HG03066 (cell line): ENCODE measurements at regions not wholly inside any gene's neighbourhood (a gene's known extent, or its start where the extent isn't known, plus 50 kb on each side); places are given as distances from the start of the nearest gene placed in this dataset.
A peak's percentile ranks its signal among the peaks of the same experiment; 100 is the strongest.
"Not testable (repeated sequence)": the region's sequence is repeated elsewhere in the genome, so short reads cannot be mapped to it uniquely, and the experiment has no call there.

ENCODE experiments used
- ATAC-seq: cut with Tn5 transposase; IDR thresholded peaks from one replicate; pipeline ENCODE4 v1.9.1; 2021; ENCODE audit warnings: low read depth; ENCODE audit not compliant: unreplicated experiment

DNA sequence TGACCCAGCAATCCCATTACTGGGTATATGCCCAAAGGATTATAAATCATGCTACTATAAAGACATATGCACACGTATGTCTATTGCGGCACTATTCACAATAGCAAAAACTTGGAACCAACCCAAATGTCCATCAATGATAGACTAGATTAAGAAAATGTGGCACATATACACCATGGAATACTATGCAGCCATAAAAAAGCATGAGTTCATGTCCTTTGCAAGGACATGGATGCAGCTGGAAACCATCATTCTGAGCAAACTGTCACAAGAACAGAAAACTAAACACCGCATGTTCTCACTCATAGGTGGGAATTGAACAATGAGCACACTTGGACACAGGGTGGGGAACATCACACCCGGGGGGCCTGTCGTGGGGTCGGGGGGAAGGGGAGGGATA lies 80.1 kb upstream of the TMEM170B start:
- ATAC-seq: not testable (repeated sequence)

DNA sequence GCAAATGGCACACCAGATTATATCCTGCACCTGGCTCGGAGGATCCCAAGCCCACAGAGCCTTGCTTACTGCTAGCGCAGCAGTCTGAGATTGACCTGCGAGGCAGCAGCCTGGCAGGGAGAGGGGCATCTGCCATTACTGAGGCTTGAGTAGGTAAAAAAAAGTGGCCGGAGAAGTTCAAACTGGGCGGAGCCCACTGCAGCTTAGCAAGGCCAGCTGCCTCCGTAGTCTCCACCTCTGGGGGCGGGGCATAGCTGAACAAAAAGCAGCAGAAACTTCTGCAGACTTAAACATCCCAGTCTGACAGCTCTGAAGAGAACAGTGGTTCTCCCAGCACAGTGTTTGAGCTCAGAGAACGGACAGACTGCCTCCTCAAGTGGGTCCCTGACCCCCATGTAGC lies 85.4 kb upstream of the TMEM170B start:
- not testable (repeated sequence) for ATAC-seq

DNA sequence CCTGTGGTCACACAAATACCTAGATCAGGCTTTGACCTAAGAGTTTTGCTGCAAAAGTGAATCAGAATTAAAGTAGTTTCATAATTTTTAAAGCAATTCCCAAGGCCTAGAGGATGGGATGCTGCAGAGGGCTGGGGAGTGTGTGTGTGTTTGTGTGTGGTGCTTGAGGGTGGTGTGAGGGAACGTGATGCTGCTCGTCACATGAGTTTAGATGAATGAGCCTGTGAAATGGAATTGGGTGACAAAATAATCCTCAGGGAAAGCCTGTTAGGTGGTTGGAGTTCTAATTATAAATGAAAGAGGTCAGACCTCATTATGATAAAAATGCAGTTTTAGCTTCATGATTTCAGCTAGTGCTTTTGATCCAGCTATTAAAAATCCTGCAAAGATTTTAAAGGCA lies 87.5 kb upstream of the TMEM170B start:
- ATAC-seq: no peak

DNA sequence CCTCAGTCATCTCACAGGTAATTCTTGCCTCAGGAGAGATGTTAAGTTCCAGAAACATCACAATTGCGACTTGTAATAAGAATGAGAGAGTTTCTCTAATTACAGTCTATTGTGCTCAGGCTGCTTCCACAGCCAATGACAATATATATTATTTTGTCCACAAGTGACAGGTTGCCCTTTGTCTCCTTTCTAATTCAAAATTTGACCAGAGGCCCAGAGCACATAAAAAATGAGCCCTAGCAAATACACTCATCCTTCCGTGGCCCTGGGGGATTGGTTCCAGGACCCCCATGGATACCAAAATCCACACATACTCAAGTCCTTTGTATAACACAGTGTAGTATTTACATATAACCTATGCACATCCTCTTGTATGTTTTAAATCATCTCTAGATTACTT lies 88.1 kb upstream of the TMEM170B start:
- no peak for ATAC-seq

- no peak for ATAC-seq
These were observed 89.5 kb upstream of the TMEM170B start for GRCh38 chr6:11448038-11448437.

DNA sequence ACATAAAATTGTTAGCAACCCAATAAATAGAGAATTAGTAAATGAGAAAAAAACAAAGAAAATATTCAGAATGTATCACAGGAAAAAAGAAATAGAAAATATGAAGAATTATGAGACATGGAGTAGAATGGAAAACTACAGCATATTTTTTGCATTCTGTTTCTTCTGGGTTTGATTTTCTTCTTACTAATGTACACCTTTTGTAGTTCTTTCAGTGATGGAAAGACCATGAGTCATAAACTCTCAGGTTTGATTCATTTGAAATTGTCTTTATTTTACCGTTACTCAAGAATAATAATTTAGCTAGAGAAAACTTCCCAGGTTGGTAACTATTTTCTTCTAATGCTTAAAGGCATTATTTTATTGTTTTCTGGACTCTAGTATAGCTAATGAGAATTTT lies 90.3 kb upstream of the TMEM170B start:
- ATAC-seq: no peak

DNA sequence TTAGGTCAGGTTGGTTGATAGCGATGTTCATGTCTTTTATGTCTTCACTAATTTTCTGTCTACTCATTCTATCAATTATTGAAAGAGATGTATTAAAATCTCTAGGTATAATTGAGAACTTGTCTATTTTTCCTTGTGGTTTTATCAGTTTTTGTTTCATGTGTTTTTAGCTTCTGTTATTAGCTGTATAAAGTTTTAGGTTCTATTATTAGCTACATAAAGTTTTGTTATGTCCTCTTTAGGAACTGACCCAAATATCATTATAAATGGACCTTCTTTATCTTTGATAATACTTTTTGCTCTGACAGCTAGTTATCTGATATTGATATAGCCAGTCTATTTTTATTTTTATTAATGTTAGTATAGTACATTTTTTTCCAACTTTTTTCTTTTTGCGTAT lies 92.4 kb upstream of the TMEM170B start:
- no peak for ATAC-seq

GRCh38 chr6:11443125-11443524 lies 94.4 kb upstream of the TMEM170B start:
- not testable (repeated sequence) for ATAC-seq

DNA sequence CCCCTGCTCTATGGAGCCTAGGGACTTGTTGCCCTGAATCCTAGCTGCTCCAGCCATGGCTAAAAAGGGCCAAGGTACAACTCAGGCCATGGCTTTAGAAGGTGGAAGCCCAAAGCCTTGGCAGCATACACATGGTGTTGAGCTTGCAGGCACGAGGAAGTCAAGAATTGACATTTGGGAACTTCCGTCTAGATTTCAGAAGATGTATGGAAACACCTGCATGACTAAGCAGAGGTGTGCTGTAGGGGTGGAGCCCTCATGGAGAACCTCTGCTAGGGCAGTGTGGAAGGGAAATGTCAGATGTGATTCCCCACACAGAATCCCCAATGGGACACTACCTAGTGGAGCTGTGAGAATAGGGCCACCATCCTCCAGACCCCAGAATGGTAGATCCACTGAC lies 95.1 kb upstream of the TMEM170B start:
- ATAC-seq: no peak

GRCh38 chr6:11439876-11440275 lies 97.7 kb upstream of the TMEM170B start:
- ATAC-seq: no peak

GRCh38 chr6:11439017-11439420 lies 98.5 kb upstream of the TMEM170B start:
- no peak for ATAC-seq

GRCh38 chr6:11437824-11438459 lies 99.6 kb upstream of the TMEM170B start:
- ATAC-seq: no peak

DNA sequence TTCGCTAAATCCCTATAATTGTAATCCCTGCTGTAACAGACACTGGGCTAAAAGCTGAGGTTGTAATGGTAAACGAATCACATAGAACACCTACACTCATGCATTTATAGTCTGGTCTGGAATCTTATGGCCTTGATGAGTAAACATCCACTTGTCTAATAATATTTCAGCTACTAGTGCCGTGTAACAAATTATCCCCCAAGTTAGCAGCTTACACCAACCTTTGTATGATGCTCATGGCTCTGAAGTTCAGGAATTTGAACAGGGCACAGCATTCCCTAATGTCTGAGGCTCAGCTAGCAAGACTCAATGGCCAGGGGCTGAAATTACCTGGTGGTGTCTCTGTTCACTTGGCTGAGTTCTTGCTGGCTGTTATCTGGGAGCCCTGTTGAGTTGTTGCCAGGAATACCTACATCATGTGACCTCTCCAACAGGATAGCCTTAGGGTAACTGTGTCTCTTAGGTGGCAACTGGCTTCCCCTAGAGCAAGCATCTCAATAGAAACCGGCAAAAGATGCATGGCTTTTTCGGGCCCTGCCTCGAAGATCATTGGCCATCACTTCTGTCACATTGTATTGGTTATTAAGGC lies 100.9 kb upstream of the TMEM170B start:
- no peak for ATAC-seq

- no peak for ATAC-seq
These were observed 102.8 kb upstream of the TMEM170B start for GRCh38 chr6:11434565-11435326.

DNA sequence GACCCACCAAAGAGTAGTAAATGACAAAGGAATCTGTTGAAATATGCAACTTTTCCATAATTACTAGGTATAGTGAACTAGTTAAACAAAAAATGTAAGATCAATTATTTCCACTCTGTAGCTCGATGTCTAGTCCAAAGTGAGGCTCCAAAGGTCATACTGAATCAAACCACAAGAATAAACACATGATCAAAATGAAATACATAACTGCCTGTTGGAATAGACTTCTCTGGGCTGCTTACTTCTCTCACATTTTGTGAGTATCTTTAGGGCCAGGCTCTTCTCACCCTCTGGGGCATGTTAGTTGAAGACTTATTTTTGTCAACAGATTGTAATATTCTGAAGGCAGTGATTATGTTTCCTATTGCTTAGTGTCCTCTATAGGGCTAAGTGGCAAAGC lies 103.7 kb upstream of the TMEM170B start:
- ATAC-seq: no peak

GRCh38 chr6:11432713-11433450 lies 104.7 kb upstream of the TMEM170B start:
- ATAC-seq: no peak

- ATAC-seq: no peak
These were observed 105.5 kb upstream of the TMEM170B start for GRCh38 chr6:11432091-11432490.

DNA sequence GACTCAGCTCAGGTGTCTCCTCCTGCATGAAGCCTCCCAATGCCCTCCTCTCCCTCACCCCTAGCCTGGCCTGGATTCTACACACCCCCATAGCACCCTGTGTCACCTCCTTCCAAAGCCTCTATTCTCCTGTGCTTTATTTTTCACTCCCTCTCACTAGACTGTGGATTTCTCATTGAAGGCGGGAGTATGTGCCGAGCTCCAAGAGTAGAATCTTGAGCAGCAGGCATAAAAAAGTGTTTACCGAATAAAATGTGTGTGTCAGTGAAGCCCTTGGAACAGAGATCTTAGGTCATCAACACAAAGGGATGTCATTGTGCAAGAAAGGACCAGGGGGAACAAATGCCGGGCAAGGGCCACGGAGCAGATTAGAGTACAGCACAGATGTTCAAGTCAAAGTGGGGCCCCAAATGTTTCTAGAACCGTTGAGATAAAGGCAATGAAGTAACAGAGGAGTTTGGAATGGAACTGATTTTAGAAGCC lies 106.1 kb upstream of the TMEM170B start:
- no peak for ATAC-seq

- ATAC-seq: no peak
These were observed 107.5 kb upstream of the TMEM170B start for GRCh38 chr6:11430036-11430435.

DNA sequence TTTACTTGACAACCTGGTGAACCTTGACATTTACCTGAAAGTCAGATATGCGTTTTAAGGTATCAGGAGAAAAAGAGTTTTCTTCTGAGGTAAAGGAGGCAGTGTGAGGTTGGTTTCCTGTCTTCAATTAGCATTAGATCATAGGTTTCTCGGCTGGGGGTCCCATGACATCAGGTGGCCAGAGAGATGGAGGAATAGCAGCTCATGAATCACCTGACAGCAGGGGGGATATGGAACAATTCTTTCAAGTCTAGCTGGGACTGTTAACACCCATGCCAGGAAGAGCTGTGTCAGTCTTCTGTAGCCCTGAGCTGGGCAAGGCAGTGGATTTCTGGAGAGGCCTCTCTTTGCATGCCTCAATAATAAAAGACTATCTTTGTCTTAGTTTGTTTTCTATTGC lies 108.0 kb upstream of the TMEM170B start:
- ATAC-seq: no peak

GRCh38 chr6:11428895-11429294 lies 108.7 kb upstream of the TMEM170B start:
- peak; percentile 50 for ATAC-seq
